Coronary artery (tissue), 2 donors: ENCODE measurements at regions not wholly inside any gene's neighbourhood (a gene's known extent, or its start where the extent isn't known, plus 50 kb on each side); places are given as distances from the start of the nearest gene placed in this dataset.

Experiments used
- DNase-seq: peaks from one replicate; pipeline ENCODE4 v3.0.0-alpha.2; 2017; ENCODE audit warnings: low spot score
- H3K27ac ChIP-seq, 2 donors: fragments of 200-600 bp; sonication (generic); one replicate each; pipeline ENCODE4 v1.5.1; 2016 to 2019
- H3K4me3 ChIP-seq: fragments of 200-600 bp; sonication (generic); 2 replicates; pipeline ENCODE4 v1.5.1; 2016; ENCODE audit warnings: mild to moderate bottlenecking, moderate library complexity
- CTCF ChIP-seq: fragments of 200-600 bp; sonication (generic); IDR thresholded peaks from one replicate; pipeline ENCODE4 v1.5.1; 2019; ENCODE audit warnings: antibody characterized with exemption

GRCh38 chr2:150581717-150582472, 94.4 kb upstream of the RND3 start:
- Histone ChIP-seq H3K27ac (no peak overlapping the region), H3K4me3 (no peak overlapping the region)
- no peak for DNase-seq
- TF ChIP-seq CTCF = no peak

GRCh38 chr2:150578481-150578880, 91.0 kb upstream of the RND3 start:
- no peak overlapping the region for H3K27ac ChIP-seq
- TF ChIP-seq CTCF = no peak
- no peak for DNase-seq
- no peak overlapping the region for H3K4me3 ChIP-seq

GRCh38 chr2:150575861-150576260, 88.4 kb upstream of the RND3 start:
- DNase-seq = no peak

GRCh38 chr2:150572961-150573395, 85.5 kb upstream of the RND3 start:
- TF ChIP-seq CTCF = no peak
- DNase-seq = no peak
- no peak overlapping the region for H3K27ac ChIP-seq
- no peak overlapping the region for H3K4me3 ChIP-seq

More at GRCh38 chr2:150575861-150576260, 88.4 kb upstream of the RND3 start:
- no peak overlapping the region for H3K4me3 ChIP-seq
- no peak for TF ChIP-seq CTCF
- no peak overlapping the region for H3K27ac ChIP-seq

GRCh38 chr2:150572194-150572766, 84.8 kb upstream of the RND3 start:
- Histone ChIP-seq H3K27ac (no peak overlapping the region), H3K4me3 (no peak overlapping the region)
- TF ChIP-seq CTCF = no peak
- no peak for DNase-seq

- DNase-seq = no peak
- Histone ChIP-seq H3K4me3 (no peak overlapping the region), H3K27ac (no peak overlapping the region)
- no peak for TF ChIP-seq CTCF
Measured at GRCh38 chr2:150571121-150571520, 83.7 kb upstream of the RND3 start.

GRCh38 chr2:150570712-150571111, 83.2 kb upstream of the RND3 start:
- H3K4me3 ChIP-seq = no peak overlapping the region
- TF ChIP-seq CTCF = no peak
- H3K27ac ChIP-seq = no peak overlapping the region
- no peak for DNase-seq
